Uterus (tissue), 3 donors: ENCODE measurements at regions not wholly inside any gene's neighbourhood (a gene's known extent, or its start where the extent isn't known, plus 50 kb on each side); places are given as distances from the start of the nearest gene placed in this dataset.

Experiments used
- DNase-seq, 2 donors: peaks; one replicate each; pipeline ENCODE4 v3.0.0-alpha.2; 2019 to 2020
- H3K27ac ChIP-seq, 2 donors: fragments of 200-600 bp; sonication (generic); 1 replicate in 1 of 2; 2 replicates in 1 of 2; pipeline ENCODE4 v1.5.1; 2016 to 2018
- H3K27me3 ChIP-seq, 2 donors: fragments of 200-600 bp; sonication (generic); one replicate each; pipeline ENCODE4 v1.5.1; 2018 to 2019; ENCODE audit warnings: control low read depth in 1 of 2
- H3K36me3 ChIP-seq, 2 donors: fragments of 200-600 bp; sonication (generic); one replicate each; pipeline ENCODE4 v1.5.1; 2019; ENCODE audit warnings: control low read depth in 1 of 2
- H3K4me1 ChIP-seq, 2 donors: fragments of 200-600 bp; sonication (generic); one replicate each; pipeline ENCODE4 v1.5.1; 2018 to 2019; ENCODE audit warnings: control low read depth in 1 of 2
- H3K4me3 ChIP-seq, 2 donors: fragments of 200-600 bp; sonication (generic); 1 replicate in 1 of 2; 2 replicates in 1 of 2; pipeline ENCODE4 v1.5.1; 2018 to 2019; ENCODE audit warnings: mild to moderate bottlenecking in 1 of 2
- H3K9me3 ChIP-seq, 2 donors: fragments of 200-600 bp; sonication (generic); one replicate each; pipeline ENCODE4 v1.5.1; 2019; ENCODE audit warnings: control low read depth in 1 of 2
- CTCF ChIP-seq, 4 experiments: fragments of 200-600 bp in 2 of 4; fragments of 450-650 bp in 2 of 4; sonication (generic) in 2 of 4; IDR thresholded peaks; one replicate each; pipeline ENCODE4 v1.5.1; 2016 to 2019; ENCODE audit warnings: antibody characterized with exemption in 4 of 4, mild to moderate bottlenecking in 2 of 4, moderate library complexity in 1 of 4
- POLR2A ChIP-seq, 2 donors: fragments of 450-650 bp; IDR thresholded peaks; one replicate each; pipeline ENCODE4 v1.6.1; 2016; ENCODE audit warnings: antibody characterized with exemption in 2 of 2, mild to moderate bottlenecking in 1 of 2, moderate library complexity in 1 of 2
- intact Hi-C: fragments of 100-400 bp; cut with DNase I; formaldehyde crosslinking; loops from one replicate; pipeline ENCODE4 v1.15.1; 2023; ENCODE audit warnings: low total_unique reads
- donor health status: DM: yes; HTN: yes; CAD: no.

- Histone ChIP-seq H3K4me1 (no peaks in the 10 kb centered on the region), H3K36me3 (no peaks in the 10 kb centered on the region), H3K4me3 (no peak overlapping the region), H3K9me3 (no peaks in the 10 kb centered on the region), H3K27me3 (no peaks in the 10 kb centered on the region), H3K27ac (no peak overlapping the region)
- intact Hi-C loops = no loop called here
- no peak for TF ChIP-seq POLR2A (IDR thresholded peaks at IDR 0.05)
- TF ChIP-seq CTCF (IDR thresholded peaks at IDR 0.05) = no peak
- DNase-seq = no peak
Measured at GRCh38 chr1:29875557-29876028, 639.3 kb downstream of the PTPRU start.

- intact Hi-C loops = no loop called here
- Histone ChIP-seq H3K4me1 (no peaks in the 10 kb centered on the region), H3K4me3 (no peak overlapping the region), H3K27ac (no peak overlapping the region), H3K36me3 (no peaks in the 10 kb centered on the region), H3K27me3 (no peaks in the 10 kb centered on the region), H3K9me3 (no peaks in the 10 kb centered on the region)
- TF ChIP-seq CTCF (IDR thresholded peaks at IDR 0.05) = no peak
- no peak for TF ChIP-seq POLR2A (IDR thresholded peaks at IDR 0.05)
- DNase-seq = no peak
Measured at GRCh38 chr1:29870621-29871020, 634.3 kb downstream of the PTPRU start.

- Histone ChIP-seq H3K36me3 (no peaks in the 10 kb centered on the region), H3K27me3 (no peaks in the 10 kb centered on the region), H3K27ac (no peak overlapping the region), H3K4me1 (no peaks in the 10 kb centered on the region), H3K9me3 (no peaks in the 10 kb centered on the region), H3K4me3 (no peak overlapping the region)
- TF ChIP-seq POLR2A (IDR thresholded peaks at IDR 0.05) = no peak
- no peak for TF ChIP-seq CTCF (IDR thresholded peaks at IDR 0.05)
- intact Hi-C loops = no loop called here
- no peak for DNase-seq
Measured at GRCh38 chr1:29869802-29870201, 633.5 kb downstream of the PTPRU start.

GRCh38 chr1:29868944-29869343 lies 632.6 kb downstream of the PTPRU start:
- DNase-seq = no peak
- no peaks in the 10 kb centered on the region for H3K36me3 ChIP-seq
- TF ChIP-seq CTCF (IDR thresholded peaks at IDR 0.05) (no peak), POLR2A (IDR thresholded peaks at IDR 0.05) (no peak)
- no peaks in the 10 kb centered on the region for H3K4me1 ChIP-seq
- H3K27ac ChIP-seq = no peak overlapping the region
- no peaks in the 10 kb centered on the region for H3K27me3 ChIP-seq
- H3K9me3 ChIP-seq = no peaks in the 10 kb centered on the region
- intact Hi-C loops = no loop called here
- H3K4me3 ChIP-seq = no peak overlapping the region

- H3K36me3 ChIP-seq = no peaks in the 10 kb centered on the region
- H3K4me3 ChIP-seq = no peak overlapping the region
- no peaks in the 10 kb centered on the region for H3K9me3 ChIP-seq
- DNase-seq = no peak
- no peaks in the 10 kb centered on the region for H3K4me1 ChIP-seq
- no peaks in the 10 kb centered on the region for H3K27me3 ChIP-seq
- H3K27ac ChIP-seq = no peak overlapping the region
- no peak for TF ChIP-seq POLR2A (IDR thresholded peaks at IDR 0.05)
- no peak for TF ChIP-seq CTCF (IDR thresholded peaks at IDR 0.05)
- intact Hi-C loops = no loop called here
Measured at GRCh38 chr1:29868096-29868495, 631.8 kb downstream of the PTPRU start.
